Thoracic aorta (tissue), 2 donors: ENCODE measurements at regions not wholly inside any gene's neighbourhood (a gene's known extent, or its start where the extent isn't known, plus 50 kb on each side); places are given as distances from the start of the nearest gene placed in this dataset.

Source experiments
- ATAC-seq: fragments of 150-250 bp; one replicate; pipeline ENCODE4 v1.8.0; 2017; ENCODE audit warnings: low read depth; ENCODE audit not compliant: insufficient number of reproducible peaks, low FRiP score
- DNase-seq: peaks from one replicate; pipeline ENCODE4 v3.0.0-alpha.2; 2020; ENCODE audit warnings: low spot score
- H3K27ac ChIP-seq, 2 donors: fragments of 200-600 bp; sonication (generic); 1 replicate in 1 of 2; 2 replicates in 1 of 2; pipeline ENCODE4 v1.5.1; 2016; ENCODE audit warnings: mild to moderate bottlenecking in 2 of 2, moderate library complexity in 2 of 2
- H3K27me3 ChIP-seq: fragments of 200-600 bp; sonication (generic); replicated peaks from 2 replicates; pipeline ENCODE4 v1.6.0; 2016; ENCODE audit warnings: mild to moderate bottlenecking; ENCODE audit not compliant: insufficient read depth
- H3K36me3 ChIP-seq: fragments of 200-600 bp; sonication (generic); one replicate; pipeline ENCODE4 v1.5.1; 2016
- H3K4me1 ChIP-seq, 2 donors: fragments of 200-600 bp; sonication (generic); 1 replicate in 1 of 2; 2 replicates in 1 of 2; pipeline versions ENCODE4 v1.5.1 to v1.6.0; 2016; ENCODE audit warnings: low read depth in 2 of 2, mild to moderate bottlenecking in 1 of 2; ENCODE audit not compliant: control insufficient read depth in 1 of 2
- H3K4me3 ChIP-seq: fragments of 200-600 bp; sonication (generic); 2 replicates; pipeline ENCODE4 v1.5.1; 2016; ENCODE audit warnings: mild to moderate bottlenecking
- H3K9me3 ChIP-seq: fragments of 200-600 bp; sonication (generic); 2 replicates; pipeline ENCODE4 v1.5.1; 2016
- TF ChIP-seq, protein P1 (sequence below): fragments of 200-600 bp; sonication (generic); IDR thresholded peaks from one replicate; pipeline ENCODE4 v1.5.1; 2019; ENCODE audit warnings: antibody characterized with exemption

DNA sequence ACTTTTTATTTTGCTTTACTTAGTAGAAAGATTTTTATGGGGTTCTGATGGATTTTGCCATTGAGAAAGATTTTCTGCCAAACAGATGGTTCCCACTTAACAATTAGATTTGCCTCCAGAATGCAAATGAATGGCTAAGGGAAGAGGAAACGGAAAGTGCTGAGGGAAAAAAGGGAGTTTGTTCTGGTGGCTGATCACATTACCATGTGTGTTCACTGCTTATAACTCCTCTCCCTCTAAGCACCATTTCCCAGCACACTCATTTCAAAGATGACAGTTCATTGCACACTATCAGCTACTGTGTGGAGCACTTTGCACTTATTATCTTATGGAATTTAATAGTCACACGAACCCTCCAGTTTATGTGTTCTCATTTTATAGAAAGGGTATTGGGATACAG, 68.0 kb upstream of the GRID2 start:
- Histone ChIP-seq H3K4me3 (no peak overlapping the region), H3K27ac (no peak overlapping the region), H3K27me3 (no peaks in the 10 kb centered on the region), H3K4me1 (no peaks in the 10 kb centered on the region), H3K36me3 (no peaks in the 10 kb centered on the region), H3K9me3 (no peaks in the 10 kb centered on the region)
- ATAC-seq (no peak), DNase-seq (no peak)
- TF ChIP-seq, protein P1, sequence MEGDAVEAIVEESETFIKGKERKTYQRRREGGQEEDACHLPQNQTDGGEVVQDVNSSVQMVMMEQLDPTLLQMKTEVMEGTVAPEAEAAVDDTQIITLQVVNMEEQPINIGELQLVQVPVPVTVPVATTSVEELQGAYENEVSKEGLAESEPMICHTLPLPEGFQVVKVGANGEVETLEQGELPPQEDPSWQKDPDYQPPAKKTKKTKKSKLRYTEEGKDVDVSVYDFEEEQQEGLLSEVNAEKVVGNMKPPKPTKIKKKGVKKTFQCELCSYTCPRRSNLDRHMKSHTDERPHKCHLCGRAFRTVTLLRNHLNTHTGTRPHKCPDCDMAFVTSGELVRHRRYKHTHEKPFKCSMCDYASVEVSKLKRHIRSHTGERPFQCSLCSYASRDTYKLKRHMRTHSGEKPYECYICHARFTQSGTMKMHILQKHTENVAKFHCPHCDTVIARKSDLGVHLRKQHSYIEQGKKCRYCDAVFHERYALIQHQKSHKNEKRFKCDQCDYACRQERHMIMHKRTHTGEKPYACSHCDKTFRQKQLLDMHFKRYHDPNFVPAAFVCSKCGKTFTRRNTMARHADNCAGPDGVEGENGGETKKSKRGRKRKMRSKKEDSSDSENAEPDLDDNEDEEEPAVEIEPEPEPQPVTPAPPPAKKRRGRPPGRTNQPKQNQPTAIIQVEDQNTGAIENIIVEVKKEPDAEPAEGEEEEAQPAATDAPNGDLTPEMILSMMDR, result no peak

DNA sequence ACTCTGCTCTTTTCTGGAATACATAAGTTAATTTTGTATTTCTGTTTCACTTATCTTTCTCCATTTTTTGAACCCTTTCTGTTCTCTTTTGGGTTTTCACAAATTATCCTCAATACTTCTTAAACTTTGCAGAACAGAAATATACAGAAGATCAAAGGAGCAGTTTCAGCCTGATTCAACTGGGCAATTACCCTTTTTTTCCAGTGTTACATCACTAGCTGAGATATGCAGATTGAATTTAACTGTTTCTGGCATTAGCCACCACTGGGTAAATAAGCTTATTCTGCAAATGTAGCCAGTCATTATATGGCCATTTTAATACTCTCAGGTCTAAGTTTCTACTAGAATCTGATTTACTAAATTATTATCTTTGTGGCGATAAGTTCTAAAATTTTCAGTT, 66.9 kb upstream of the GRID2 start:
- Histone ChIP-seq H3K4me1 (no peaks in the 10 kb centered on the region), H3K4me3 (no peak overlapping the region), H3K27ac (no peak overlapping the region), H3K27me3 (no peaks in the 10 kb centered on the region), H3K9me3 (no peaks in the 10 kb centered on the region), H3K36me3 (no peaks in the 10 kb centered on the region)
- TF ChIP-seq, protein P1, result no peak
- DNase-seq (no peak), ATAC-seq (no peak)

- Histone ChIP-seq H3K4me3 (no peak overlapping the region), H3K4me1 (no peaks in the 10 kb centered on the region), H3K36me3 (no peaks in the 10 kb centered on the region), H3K9me3 (no peaks in the 10 kb centered on the region), H3K27ac (no peak overlapping the region), H3K27me3 (no peaks in the 10 kb centered on the region)
- TF ChIP-seq, protein P1, result no peak
- DNase-seq, result no peak
- ATAC-seq, result no peak
Measured at GRCh38 chr4:92237559-92237958, 66.2 kb upstream of the GRID2 start.

DNA sequence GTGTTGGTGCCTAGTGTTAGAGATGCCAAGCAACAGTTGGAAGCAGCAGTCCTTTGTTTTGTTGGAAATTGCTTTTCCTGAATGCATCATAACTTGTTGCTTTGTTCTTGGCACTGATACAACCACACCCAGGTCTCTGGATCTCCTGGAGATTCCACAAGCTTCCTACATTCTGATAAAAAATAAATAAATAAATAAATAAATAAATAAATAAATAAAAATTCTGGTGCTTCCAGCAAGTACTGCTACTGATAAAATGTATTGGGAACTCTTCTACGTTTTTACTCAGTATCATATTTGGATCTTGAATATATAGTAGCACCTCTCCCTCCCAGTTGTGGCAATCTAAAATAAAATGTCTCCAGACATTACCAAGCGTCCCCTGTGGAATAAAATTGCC, 62.7 kb upstream of the GRID2 start:
- ATAC-seq (no peak), DNase-seq (no peak)
- no peak overlapping the region for H3K4me3 ChIP-seq
- TF ChIP-seq, protein P1, result no peak
- H3K36me3 ChIP-seq, result no peaks in the 10 kb centered on the region
- H3K9me3 ChIP-seq, result no peaks in the 10 kb centered on the region
- H3K27ac ChIP-seq, result no peak overlapping the region
- no peaks in the 10 kb centered on the region for H3K27me3 ChIP-seq
- H3K4me1 ChIP-seq, result no peaks in the 10 kb centered on the region

DNA sequence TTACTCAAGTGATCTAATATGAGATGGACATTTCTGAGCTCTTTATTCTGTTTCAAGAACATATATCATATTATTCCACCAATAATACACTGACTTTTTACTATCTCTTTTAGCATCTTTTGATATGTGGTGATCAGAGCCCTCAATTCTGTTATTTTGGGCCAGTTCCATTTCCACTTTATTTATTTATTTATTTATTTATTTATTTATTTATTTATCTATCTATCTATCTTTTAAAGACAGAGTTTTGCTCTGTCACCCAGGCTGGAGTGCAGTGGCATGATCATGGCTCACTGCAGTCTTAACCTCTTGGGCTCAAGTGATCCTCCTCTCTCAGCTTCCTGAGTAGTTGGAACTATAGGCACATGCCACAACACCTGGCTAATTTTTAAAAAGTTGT, 57.4 kb upstream of the GRID2 start:
- ATAC-seq (no peak), DNase-seq (no peak)
- no peaks in the 10 kb centered on the region for H3K36me3 ChIP-seq
- H3K27ac ChIP-seq, result no peak overlapping the region
- H3K9me3 ChIP-seq, result peaks cover 3% of the 10 kb centered on the region
- H3K4me1 ChIP-seq, result no peaks in the 10 kb centered on the region
- no peak overlapping the region for H3K4me3 ChIP-seq
- TF ChIP-seq, protein P1, result no peak
- no peaks in the 10 kb centered on the region for H3K27me3 ChIP-seq
